ENCODE measurements at regions not wholly inside any gene's neighbourhood (a gene's known extent, or its start where the extent isn't known, plus 50 kb on each side); places are given as distances from the start of the nearest gene placed in this dataset.

DNA sequence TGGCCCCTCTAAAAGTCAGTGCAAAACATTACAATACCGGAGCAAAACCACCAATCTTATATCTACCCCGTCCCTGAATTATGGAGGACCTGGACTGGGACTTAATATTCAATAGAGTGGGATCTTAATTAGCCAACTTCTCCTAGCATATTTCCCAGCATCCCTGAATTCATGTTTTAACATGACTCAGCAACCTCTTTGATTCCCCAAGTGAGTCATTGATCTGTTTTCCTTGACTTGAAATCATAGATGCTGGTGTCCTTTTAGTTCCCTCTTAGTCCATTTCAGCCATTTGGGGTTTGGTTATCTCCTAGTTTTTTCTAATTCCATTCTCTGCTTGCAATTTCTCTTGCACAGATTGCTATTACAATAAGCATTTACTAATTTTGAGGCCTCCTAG, 677.7 kb upstream of the CELF4 start:
- TF ChIP-seq, protein P1, sequence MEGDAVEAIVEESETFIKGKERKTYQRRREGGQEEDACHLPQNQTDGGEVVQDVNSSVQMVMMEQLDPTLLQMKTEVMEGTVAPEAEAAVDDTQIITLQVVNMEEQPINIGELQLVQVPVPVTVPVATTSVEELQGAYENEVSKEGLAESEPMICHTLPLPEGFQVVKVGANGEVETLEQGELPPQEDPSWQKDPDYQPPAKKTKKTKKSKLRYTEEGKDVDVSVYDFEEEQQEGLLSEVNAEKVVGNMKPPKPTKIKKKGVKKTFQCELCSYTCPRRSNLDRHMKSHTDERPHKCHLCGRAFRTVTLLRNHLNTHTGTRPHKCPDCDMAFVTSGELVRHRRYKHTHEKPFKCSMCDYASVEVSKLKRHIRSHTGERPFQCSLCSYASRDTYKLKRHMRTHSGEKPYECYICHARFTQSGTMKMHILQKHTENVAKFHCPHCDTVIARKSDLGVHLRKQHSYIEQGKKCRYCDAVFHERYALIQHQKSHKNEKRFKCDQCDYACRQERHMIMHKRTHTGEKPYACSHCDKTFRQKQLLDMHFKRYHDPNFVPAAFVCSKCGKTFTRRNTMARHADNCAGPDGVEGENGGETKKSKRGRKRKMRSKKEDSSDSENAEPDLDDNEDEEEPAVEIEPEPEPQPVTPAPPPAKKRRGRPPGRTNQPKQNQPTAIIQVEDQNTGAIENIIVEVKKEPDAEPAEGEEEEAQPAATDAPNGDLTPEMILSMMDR (IDR thresholded peaks at IDR 0.05; ENCODE audit: low read depth, low read length) = no peak
- TF ChIP-seq MYC (IDR thresholded peaks at IDR 0.05; ENCODE audit: low read depth, low read length) = no peak
- TF ChIP-seq POLR2A (IDR thresholded peaks at IDR 0.05; ENCODE audit: extremely low read depth, insufficient read length) = no peak
